HEK293 (cell line): ENCODE measurements at regions not wholly inside any gene's neighbourhood (a gene's known extent, or its start where the extent isn't known, plus 50 kb on each side); places are given as distances from the start of the nearest gene placed in this dataset.

Source experiments
- CTCF ChIA-PET: fragments of 350-600 bp; formaldehyde crosslinking; extraction: SDS; loops from one replicate; lab custom pipeline; 2021; ENCODE audit warnings: antibody characterized with exemption; lab: Yijun Ruan, JAX
- POLR2A ChIA-PET: fragments of 300-600 bp; formaldehyde crosslinking; extraction: SDS; loops from one replicate; lab custom pipeline; 2020; ENCODE audit warnings: antibody characterized with exemption, inconsistent platforms; lab: Yijun Ruan, JAX
- H3K27ac ChIP-seq: fragments of 200-500 bp; sonication (Bioruptor generic); 2 replicates; pipeline ENCODE4 v1.5.1; 2014; ENCODE audit warnings: low read depth, low read length, control low read depth, inconsistent platforms; ENCODE audit errors: extremely low read depth
- H3K36me3 ChIP-seq, 2 experiments: fragments of 200-500 bp in 1 of 2; sonication (Bioruptor generic) in 1 of 2; 1 replicate in 1 of 2; 2 replicates in 1 of 2; pipeline ENCODE4 v1.5.1; 2014 to 2017; ENCODE audit warnings: inconsistent platforms in 2 of 2, low read length in 2 of 2; ENCODE audit not compliant: control insufficient read depth in 2 of 2, insufficient read depth in 1 of 2
- H3K4me1 ChIP-seq: fragments of 200-500 bp; sonication (Bioruptor generic); 2 replicates; pipeline ENCODE4 v1.5.1; 2014; ENCODE audit warnings: mild to moderate bottlenecking, low read length, inconsistent platforms; ENCODE audit not compliant: control insufficient read depth, insufficient read depth
- H3K4me3 ChIP-seq: 2 replicates; pipeline ENCODE4 v1.5.1; 2011; ENCODE audit warnings: low read depth, mild to moderate bottlenecking, control low read depth, low read length, moderate library complexity
- H3K9me3 ChIP-seq: fragments of 200-500 bp; sonication (Bioruptor generic); 2 replicates; pipeline ENCODE4 v1.5.1; 2014; ENCODE audit warnings: low read depth, low read length, inconsistent platforms; ENCODE audit not compliant: control insufficient read depth, insufficient read depth
- FEZF1 ChIP-seq: fragments of 450-650 bp; formaldehyde crosslinking; IDR thresholded peaks from 2 replicates; pipeline ENCODE4 v1.5.1; 2016; ENCODE audit warnings: missing biosample characterization, missing genetic modification characterization
- INSM2 ChIP-seq: fragments of 450-650 bp; formaldehyde crosslinking; IDR thresholded peaks from 2 replicates; pipeline ENCODE4 v1.5.1; 2016; ENCODE audit warnings: missing biosample characterization, missing genetic modification characterization
- PBX3 ChIP-seq: sonication (generic); formaldehyde crosslinking; IDR thresholded peaks from 2 replicates; pipeline ENCODE4 v1.8.1; 2022; ENCODE audit warnings: mild to moderate bottlenecking, moderate library complexity, missing genetic modification reagents
- PRDM2 ChIP-seq: fragments of 450-650 bp; formaldehyde crosslinking; IDR thresholded peaks from 2 replicates; pipeline ENCODE4 v1.5.1; 2016; ENCODE audit warnings: missing biosample characterization, missing genetic modification characterization, borderline replicate concordance
- REPIN1 ChIP-seq: fragments of 450-650 bp; formaldehyde crosslinking; IDR thresholded peaks from 2 replicates; pipeline ENCODE4 v1.5.1; 2017; ENCODE audit warnings: missing biosample characterization, missing genetic modification characterization, low read depth
- SETDB1 ChIP-seq: IDR thresholded peaks from one replicate; pipeline ENCODE4 v1.6.1; 2017; ENCODE audit warnings: mild to moderate bottlenecking, low read length, moderate library complexity, mixed read lengths; ENCODE audit not compliant: insufficient read length
- SP2 ChIP-seq: fragments of 450-650 bp; formaldehyde crosslinking; IDR thresholded peaks from 2 replicates; pipeline ENCODE4 v1.5.1; 2016; ENCODE audit warnings: missing biosample characterization, missing genetic modification characterization
- ZNF202 ChIP-seq: fragments of 450-650 bp; formaldehyde crosslinking; IDR thresholded peaks from 2 replicates; pipeline ENCODE4 v1.5.1; 2016; ENCODE audit warnings: missing biosample characterization, missing genetic modification characterization, borderline replicate concordance
- ZNF239 ChIP-seq: fragments of 450-650 bp; formaldehyde crosslinking; IDR thresholded peaks from 2 replicates; pipeline ENCODE4 v1.5.1; 2016; ENCODE audit warnings: missing biosample characterization, missing genetic modification characterization
- ZNF488 ChIP-seq: fragments of 450-650 bp; formaldehyde crosslinking; IDR thresholded peaks from 2 replicates; pipeline ENCODE4 v1.5.1; 2016; ENCODE audit warnings: missing biosample characterization, missing genetic modification characterization
- ZNF580 ChIP-seq: fragments of 450-650 bp; formaldehyde crosslinking; IDR thresholded peaks from 2 replicates; pipeline ENCODE4 v1.5.1; 2016; ENCODE audit warnings: missing biosample characterization, missing genetic modification characterization
- ZNF645 ChIP-seq: fragments of 450-650 bp; formaldehyde crosslinking; IDR thresholded peaks from 2 replicates; pipeline ENCODE4; 2016; ENCODE audit warnings: missing biosample characterization, missing genetic modification characterization
- ZNF704 ChIP-seq: fragments of 450-650 bp; formaldehyde crosslinking; IDR thresholded peaks from 2 replicates; pipeline ENCODE4 v1.5.1; 2016; ENCODE audit warnings: missing biosample characterization, missing genetic modification characterization

- Histone ChIP-seq H3K4me3 (no peak overlapping the region), H3K4me1 (no peaks in the 10 kb centered on the region), H3K9me3 (no peaks in the 10 kb centered on the region), H3K27ac (no peak overlapping the region), H3K36me3 (no peaks in the 10 kb centered on the region)
- TF ChIP-seq REPIN1 (no peak), ZNF645 (tag by site-specific recombination) (no peak), ZNF580 (0 out of 2 replicates have a peak, but pooled peaks have one; percentile 41), ZNF488 (tag by site-specific recombination) (no peak), ZNF239 (tag by site-specific recombination) (no peak), PBX3 (CRISPR knock-in tag) (no peak), INSM2 (tag by site-specific recombination) (no peak), SP2 (tag by site-specific recombination) (no peak), SETDB1 (peak; percentile 11), PRDM2 (tag by site-specific recombination) (no peak), ZNF704 (no peak), FEZF1 (tag by site-specific recombination) (peak; percentile 85), ZNF202 (tag by site-specific recombination) (0 out of 2 replicates have a peak, but pooled peaks have one; percentile 14)
- ChIA-PET POLR2A (no interaction called here), CTCF (no interaction called here)
Measured at GRCh38 chr3:171943262-171944117, 95.9 kb upstream of the FNDC3B start.
